KBM-7 (cell line): ENCODE measurements at regions not wholly inside any gene's neighbourhood (a gene's known extent, or its start where the extent isn't known, plus 50 kb on each side); places are given as distances from the start of the nearest gene placed in this dataset.

Source experiments
- DNase-seq: peaks from one replicate; pipeline ENCODE4 v3.0.0-alpha.2; 2015
- in situ Hi-C: fragments of 300-500 bp; cut with MboI; formaldehyde crosslinking; loops from 2 replicates; pipeline ENCODE4 v1.14.3; 2020; ENCODE audit warnings: low sequenced_read_pairs, low pct_unique_long_range_greater_than_20kb, mixed read lengths

DNA sequence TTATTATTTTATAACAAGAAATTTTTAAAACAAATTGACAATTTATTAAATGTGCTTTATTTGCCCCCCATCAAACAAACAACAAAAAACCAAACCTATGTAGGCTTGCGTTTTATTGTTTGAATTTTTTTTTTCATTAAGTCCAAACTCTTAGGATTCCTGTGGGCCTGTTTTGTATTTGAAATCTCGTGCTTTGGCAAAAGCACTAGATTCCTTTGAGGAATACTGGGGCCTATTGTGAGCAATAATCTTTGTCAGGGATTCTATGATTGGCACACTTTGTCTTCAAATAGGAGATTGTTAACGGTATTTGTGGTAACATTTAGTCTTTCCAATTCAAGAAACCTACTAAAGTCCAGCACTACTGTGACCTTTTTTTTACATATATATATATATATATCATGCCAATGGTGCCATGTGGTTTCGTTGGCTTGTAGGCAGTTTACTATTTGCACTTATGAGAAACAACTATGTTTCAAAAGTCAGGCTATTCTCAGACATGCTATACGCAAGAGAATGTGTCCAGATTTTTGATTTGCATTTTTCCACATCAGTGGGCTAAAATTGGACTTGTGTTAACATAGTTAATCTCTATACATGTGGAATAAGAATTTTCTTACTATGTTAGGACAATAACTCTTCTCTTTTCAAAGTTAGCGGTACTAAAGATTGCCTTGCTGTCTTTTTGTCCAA is 70.4 kb upstream of the GREM2 start:
- no peak for DNase-seq
- in situ Hi-C loops: no loop called here

- in situ Hi-C loops: no loop called here
- DNase-seq: no peak
Observed at GRCh38 chr1:240672132-240672811, 60.3 kb upstream of the GREM2 start.

DNA sequence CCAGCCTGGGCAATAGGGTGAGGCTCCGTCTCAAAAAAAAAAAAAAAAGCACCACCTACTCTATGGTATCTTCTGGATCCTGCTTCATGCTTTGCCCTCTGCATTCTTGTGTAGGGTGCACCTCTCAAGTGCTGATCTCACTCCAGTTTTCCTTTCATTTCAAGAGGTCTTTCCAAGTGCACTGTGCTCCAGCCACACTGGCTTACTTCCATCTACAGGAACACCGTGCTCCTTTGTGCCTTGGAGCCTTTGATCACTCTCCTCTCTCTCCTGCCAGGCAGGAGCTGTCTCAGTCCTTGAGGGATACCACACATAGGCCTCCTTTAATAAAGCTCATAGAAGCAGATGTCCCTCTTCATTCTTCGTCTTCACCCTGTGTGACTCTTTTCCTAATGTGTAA is 55.4 kb upstream of the GREM2 start:
- no peak for DNase-seq
- in situ Hi-C loops: no loop called here

DNA sequence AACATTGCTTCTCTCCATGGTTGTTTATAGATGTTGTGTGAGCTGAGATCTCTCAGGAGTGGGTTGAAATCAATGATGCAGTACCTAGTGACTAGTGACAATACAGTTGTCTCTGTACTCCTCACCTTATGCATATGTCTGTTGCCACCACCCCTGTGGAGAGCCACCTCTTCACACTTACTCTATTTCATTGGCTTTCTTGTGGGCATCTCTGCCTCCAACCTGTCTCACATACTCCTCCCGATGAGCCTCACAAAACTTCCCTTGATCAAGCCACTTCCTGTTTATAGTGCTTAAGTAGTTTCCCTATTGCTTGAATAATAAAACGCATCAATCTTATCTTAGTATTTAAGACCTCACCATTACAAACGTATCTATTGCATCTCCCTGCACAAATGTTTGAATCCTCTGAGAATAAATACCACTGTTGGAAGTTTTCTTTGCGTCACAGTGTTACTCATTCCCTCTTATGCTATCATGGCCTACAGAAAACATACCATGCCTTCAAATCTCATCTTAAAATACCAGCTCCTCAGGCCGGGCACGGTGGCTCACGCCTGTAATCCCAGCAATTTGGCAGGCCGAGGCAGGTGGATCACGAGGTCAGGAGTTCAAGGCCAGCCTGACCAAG is 54.7 kb upstream of the GREM2 start:
- in situ Hi-C loops: no loop called here

GRCh38 chr1:240663169-240663879 is 51.4 kb upstream of the GREM2 start:
- DNase-seq: no peak
- in situ Hi-C loops: no loop called here

More for the DNA sequence above, 54.7 kb upstream of the GREM2 start:
- DNase-seq: no peak
